H9 (cell line): ENCODE measurements at regions not wholly inside any gene's neighbourhood (a gene's known extent, or its start where the extent isn't known, plus 50 kb on each side); places are given as distances from the start of the nearest gene placed in this dataset.

Source experiments
- DNase-seq: peaks from one replicate; pipeline ENCODE4 v3.0.0-alpha.2; 2017
- H2AFZ ChIP-seq: one replicate; pipeline ENCODE4 v1.6.1; 2013; ENCODE audit warnings: mild to moderate bottlenecking, low read length, control low read depth, moderate library complexity
- H2AK5ac ChIP-seq: 2 replicates; pipeline ENCODE4 v1.6.1; 2013; ENCODE audit warnings: low read length, control low read depth, mixed read lengths; ENCODE audit not compliant: insufficient read length
- H2BK120ac ChIP-seq: one replicate; pipeline ENCODE4 v1.6.1; 2013; ENCODE audit warnings: low read depth, mild to moderate bottlenecking, low read length, control low read depth, inconsistent platforms; ENCODE audit not compliant: poor library complexity, severe bottlenecking
- H2BK12ac ChIP-seq: 2 replicates; pipeline ENCODE4 v1.6.1; 2013; ENCODE audit warnings: low read length, control low read depth, mixed read lengths, low read depth; ENCODE audit not compliant: insufficient read length
- H2BK15ac ChIP-seq: 2 replicates; pipeline ENCODE4 v1.6.1; 2013; ENCODE audit warnings: low read depth, low read length, control low read depth
- H2BK20ac ChIP-seq: one replicate; pipeline ENCODE4 v1.6.1; 2013; ENCODE audit warnings: low read depth, mild to moderate bottlenecking, low read length, control low read depth, inconsistent platforms; ENCODE audit not compliant: poor library complexity, severe bottlenecking
- H2BK5ac ChIP-seq: 2 replicates; pipeline ENCODE4 v1.6.1; 2013; ENCODE audit warnings: low read length, control low read depth, mixed read lengths; ENCODE audit not compliant: insufficient read length
- H3K14ac ChIP-seq: 2 replicates; pipeline ENCODE4 v1.6.1; 2013; ENCODE audit warnings: low read length, control low read depth; ENCODE audit not compliant: insufficient read depth
- H3K18ac ChIP-seq: 2 replicates; pipeline ENCODE4 v1.6.1; 2013; ENCODE audit warnings: low read depth, mild to moderate bottlenecking, mixed read lengths, low read length, control low read depth; ENCODE audit not compliant: insufficient read length
- H3K23ac ChIP-seq: 2 replicates; pipeline ENCODE4 v1.6.1; 2013; ENCODE audit warnings: low read length, control low read depth, mixed read lengths, low read depth; ENCODE audit not compliant: insufficient read length
- H3K23me2 ChIP-seq: 2 replicates; pipeline ENCODE4 v1.6.1; 2013; ENCODE audit warnings: low read depth, mild to moderate bottlenecking, mixed read lengths, low read length, control low read depth; ENCODE audit not compliant: insufficient read length, poor library complexity, severe bottlenecking
- H3K27ac ChIP-seq: 2 replicates; pipeline ENCODE4 v1.5.1; 2013; ENCODE audit warnings: low read length, control low read depth, mixed read lengths, low read depth; ENCODE audit not compliant: insufficient read length
- H3K27me3 ChIP-seq: 2 replicates; pipeline ENCODE4 v1.6.1; 2013; ENCODE audit warnings: low read length, control low read depth, inconsistent platforms; ENCODE audit not compliant: insufficient read depth
- H3K4ac ChIP-seq: 2 replicates; pipeline ENCODE4 v1.6.1; 2013; ENCODE audit warnings: low read depth, mild to moderate bottlenecking, control low read depth, inconsistent platforms, low read length, moderate library complexity
- H3K4me1 ChIP-seq: 2 replicates; pipeline ENCODE4 v1.6.1; 2013; ENCODE audit warnings: low read length, control low read depth, inconsistent platforms; ENCODE audit not compliant: insufficient read depth
- H3K4me2 ChIP-seq: 2 replicates; pipeline ENCODE4 v1.6.1; 2013; ENCODE audit warnings: low read length, control low read depth, mixed read lengths; ENCODE audit not compliant: insufficient read length, insufficient read depth
- H3K56ac ChIP-seq: 2 replicates; pipeline ENCODE4 v1.6.1; 2013; ENCODE audit warnings: low read depth, mild to moderate bottlenecking, mixed read lengths, low read length, control low read depth; ENCODE audit not compliant: insufficient read length
- H3K79me1 ChIP-seq: 2 replicates; pipeline ENCODE4 v1.6.1; 2013; ENCODE audit warnings: low read depth, mild to moderate bottlenecking, moderate library complexity, low read length, control low read depth, inconsistent platforms; ENCODE audit not compliant: insufficient read depth, poor library complexity, severe bottlenecking
- H3K79me2 ChIP-seq: 2 replicates; pipeline ENCODE4 v1.6.1; 2013; ENCODE audit warnings: low read length, control low read depth, inconsistent platforms; ENCODE audit not compliant: insufficient read depth
- H3K9ac ChIP-seq: 2 replicates; pipeline ENCODE4 v1.6.1; 2013; ENCODE audit warnings: low read length, control low read depth, mixed read lengths; ENCODE audit not compliant: insufficient read length; ENCODE audit errors: extremely low read depth
- H3K9me3 ChIP-seq: one replicate; pipeline ENCODE4 v1.6.1; 2013; ENCODE audit warnings: low read depth, low read length, inconsistent platforms; ENCODE audit not compliant: control insufficient read depth
- H3T11ph ChIP-seq: one replicate; pipeline ENCODE4 v1.6.1; 2013; ENCODE audit warnings: mild to moderate bottlenecking, low read length, control low read depth, inconsistent platforms
- H4K20me1 ChIP-seq: one replicate; pipeline ENCODE4 v1.6.1; 2013; ENCODE audit not compliant: control insufficient read depth, insufficient read length, insufficient read depth
- H4K5ac ChIP-seq: 2 replicates; pipeline ENCODE4 v1.6.1; 2013; ENCODE audit warnings: low read depth, mild to moderate bottlenecking, mixed read lengths, low read length, control low read depth; ENCODE audit not compliant: insufficient read length
- H4K8ac ChIP-seq: replicated peaks from 2 replicates; pipeline ENCODE4 v1.6.1; 2013; ENCODE audit warnings: low read length, control low read depth, mixed read lengths, low read depth; ENCODE audit not compliant: insufficient read length
- H4K91ac ChIP-seq: 2 replicates; pipeline ENCODE4 v1.6.1; 2013; ENCODE audit warnings: low read depth, mild to moderate bottlenecking, moderate library complexity, mixed read lengths, low read length, control low read depth; ENCODE audit not compliant: insufficient read length
- H3K27ac Mint-ChIP-seq, 3 experiments: 2 replicates in 2 of 3; 3 replicates in 1 of 3; pipeline ENCODE4 v1.8.0; 2020 to 2021; ENCODE audit warnings: mixed read lengths in 3 of 3, mild to moderate bottlenecking in 1 of 3, moderate library complexity in 1 of 3
- H3K27me3 Mint-ChIP-seq: 2 replicates; pipeline ENCODE4 v1.8.0; 2021; ENCODE audit warnings: low read depth, mild to moderate bottlenecking, moderate library complexity, mixed read lengths
- H3K36me3 Mint-ChIP-seq, 3 experiments: 2 replicates in 2 of 3; 3 replicates in 1 of 3; pipeline ENCODE4 v1.8.0; 2020 to 2021; ENCODE audit warnings: low read depth in 3 of 3, mixed read lengths in 3 of 3; ENCODE audit not compliant: insufficient read depth in 1 of 3
- H3K4me1 Mint-ChIP-seq, 2 experiments: 2 replicates each; pipeline ENCODE4 v1.8.0; 2020; ENCODE audit warnings: mixed read lengths in 2 of 2
- H3K4me3 Mint-ChIP-seq, 2 experiments: 2 replicates in 1 of 2; 3 replicates in 1 of 2; pipeline ENCODE4 v1.8.0; 2020 to 2021; ENCODE audit warnings: mild to moderate bottlenecking in 2 of 2, mixed read lengths in 2 of 2, moderate library complexity in 1 of 2
- H3K9me3 Mint-ChIP-seq, 2 experiments: 2 replicates in 1 of 2; 3 replicates in 1 of 2; pipeline ENCODE4 v1.8.0; 2020; ENCODE audit warnings: mild to moderate bottlenecking in 2 of 2, mixed read lengths in 2 of 2, moderate library complexity in 1 of 2
- WGBS: extraction: QIAGEN DNeasy Blood & Tissue Kit; methylation state at CpG from one replicate; pipeline ENCODE4 v1.1.7; 2013; ENCODE audit warnings: missing lambda C conversion rate, low lambda C conversion rate, mixed read lengths; ENCODE audit not compliant: insufficient read length; ENCODE audit errors: extremely low coverage; 5-methylcytosine and 5-hydroxymethylcytosine counted together
- TF ChIP-seq, protein P1 (sequence below): fragments of 200-600 bp; sonication (generic); conservative IDR thresholded peaks from 3 replicates; pipeline ENCODE4 v1.8.0; 2021; ENCODE audit warnings: antibody characterized with exemption, mild to moderate bottlenecking

GRCh38 chr13:105462098-105462497 lies 1073.4 kb downstream of the EFNB2 start:
- no peak overlapping the region for H2AK5ac ChIP-seq
- no peak overlapping the region for H4K5ac ChIP-seq
- H2BK15ac ChIP-seq: no peak overlapping the region
- no peak overlapping the region for H3K4ac ChIP-seq
- no peak overlapping the region for H2BK5ac ChIP-seq
- Mint-ChIP-seq H3K27me3 (no peaks in the 10 kb centered on the region), H3K36me3 (no peaks in the 10 kb centered on the region), H3K4me3 (no peak overlapping the region), H3K4me1 (peaks cover 11 to 15% of the 10 kb centered on the region in 2 experiments), H3K27ac (no peak overlapping the region), H3K9me3 (no peaks in the 10 kb centered on the region; a peak in 1 of 5 replicates)
- H3K27ac ChIP-seq: no peak overlapping the region
- no peaks in the 10 kb centered on the region for H3K79me2 ChIP-seq
- H3K9ac ChIP-seq: no peak overlapping the region
- peaks cover 6% of the 10 kb centered on the region; the same call in 1 of the 2 replicates for H3K4me1 ChIP-seq
- no peak overlapping the region for H3K18ac ChIP-seq
- H3K79me1 ChIP-seq: no peaks in the 10 kb centered on the region
- no peak overlapping the region for H4K91ac ChIP-seq
- no peak overlapping the region for H2BK20ac ChIP-seq
- no peaks in the 10 kb centered on the region for H3K9me3 ChIP-seq
- no peak overlapping the region for H2BK120ac ChIP-seq
- no CpG with 5 or more reads among the region's 5 CpGs for WGBS
- no peaks in the 10 kb centered on the region for H3K23me2 ChIP-seq
- TF ChIP-seq, protein P1, sequence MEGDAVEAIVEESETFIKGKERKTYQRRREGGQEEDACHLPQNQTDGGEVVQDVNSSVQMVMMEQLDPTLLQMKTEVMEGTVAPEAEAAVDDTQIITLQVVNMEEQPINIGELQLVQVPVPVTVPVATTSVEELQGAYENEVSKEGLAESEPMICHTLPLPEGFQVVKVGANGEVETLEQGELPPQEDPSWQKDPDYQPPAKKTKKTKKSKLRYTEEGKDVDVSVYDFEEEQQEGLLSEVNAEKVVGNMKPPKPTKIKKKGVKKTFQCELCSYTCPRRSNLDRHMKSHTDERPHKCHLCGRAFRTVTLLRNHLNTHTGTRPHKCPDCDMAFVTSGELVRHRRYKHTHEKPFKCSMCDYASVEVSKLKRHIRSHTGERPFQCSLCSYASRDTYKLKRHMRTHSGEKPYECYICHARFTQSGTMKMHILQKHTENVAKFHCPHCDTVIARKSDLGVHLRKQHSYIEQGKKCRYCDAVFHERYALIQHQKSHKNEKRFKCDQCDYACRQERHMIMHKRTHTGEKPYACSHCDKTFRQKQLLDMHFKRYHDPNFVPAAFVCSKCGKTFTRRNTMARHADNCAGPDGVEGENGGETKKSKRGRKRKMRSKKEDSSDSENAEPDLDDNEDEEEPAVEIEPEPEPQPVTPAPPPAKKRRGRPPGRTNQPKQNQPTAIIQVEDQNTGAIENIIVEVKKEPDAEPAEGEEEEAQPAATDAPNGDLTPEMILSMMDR: no peak
- no peak overlapping the region for H3T11ph ChIP-seq
- H2BK12ac ChIP-seq: no peak overlapping the region
- no peak overlapping the region for H3K23ac ChIP-seq
- H3K14ac ChIP-seq: no peak overlapping the region
- no peaks in the 10 kb centered on the region for H3K27me3 ChIP-seq
- no peak overlapping the region for H4K8ac ChIP-seq
- no peak overlapping the region for H2AFZ ChIP-seq
- no peak for DNase-seq
- no peak overlapping the region for H3K56ac ChIP-seq
- no peaks in the 10 kb centered on the region for H4K20me1 ChIP-seq
- no peak overlapping the region for H3K4me2 ChIP-seq
